ENCODE measurements at regions not wholly inside any gene's neighbourhood (a gene's known extent, or its start where the extent isn't known, plus 50 kb on each side); places are given as distances from the start of the nearest gene placed in this dataset.

DNA sequence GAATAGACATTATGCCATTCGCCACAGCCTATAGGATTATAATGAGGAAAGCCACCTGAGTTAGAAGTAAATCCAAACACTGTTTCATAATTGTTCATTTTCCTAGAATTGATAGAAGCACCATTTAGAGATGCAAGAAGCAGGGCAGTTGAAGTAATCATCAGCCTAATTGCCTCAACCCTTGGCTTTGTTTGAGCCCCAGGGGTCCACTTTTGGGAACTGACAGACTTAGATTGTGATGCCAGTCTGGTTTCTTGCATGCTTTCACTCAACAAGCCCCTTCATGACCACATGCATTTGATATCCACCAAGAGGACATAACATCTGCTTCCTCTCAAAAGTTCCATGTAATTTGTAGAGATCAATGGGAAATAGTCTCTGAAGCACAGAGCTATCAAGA, 97.2 kb upstream of the COL8A1 start:
- no TSS peak for BruUV-seq (replicated peaks)
- DNase-seq (ENCODE audit: low spot score), result no peak
- H3K4me1 ChIP-seq (ENCODE audit: insufficient read depth, low read length, poor library complexity, severe bottlenecking), result peaks cover 6% of the 10 kb centered on the region
- CTCF ChIA-PET, result no interaction called here
- H3K9me3 ChIP-seq (ENCODE audit: low read depth, low read length, poor library complexity, severe bottlenecking), result no peaks in the 10 kb centered on the region
- H3K4me3 ChIP-seq (ENCODE audit: low read depth, low read length, poor library complexity, severe bottlenecking), result no peak overlapping the region
- no peak overlapping the region for H3K27ac ChIP-seq (ENCODE audit: low read depth, low read length, poor library complexity, severe bottlenecking)
- no peaks in the 10 kb centered on the region for H3K27me3 ChIP-seq (replicated peaks; ENCODE audit: insufficient read depth, low read depth, low read length, poor library complexity)
- POLR2A ChIA-PET (ENCODE audit: low non-redundant PET), result no interaction called here
- TF ChIP-seq EZH2 (IDR thresholded peaks at IDR 0.05; ENCODE audit: borderline replicate concordance, low read depth, low read length, poor library complexity, severe bottlenecking), result no peak
- TF ChIP-seq, protein P1, sequence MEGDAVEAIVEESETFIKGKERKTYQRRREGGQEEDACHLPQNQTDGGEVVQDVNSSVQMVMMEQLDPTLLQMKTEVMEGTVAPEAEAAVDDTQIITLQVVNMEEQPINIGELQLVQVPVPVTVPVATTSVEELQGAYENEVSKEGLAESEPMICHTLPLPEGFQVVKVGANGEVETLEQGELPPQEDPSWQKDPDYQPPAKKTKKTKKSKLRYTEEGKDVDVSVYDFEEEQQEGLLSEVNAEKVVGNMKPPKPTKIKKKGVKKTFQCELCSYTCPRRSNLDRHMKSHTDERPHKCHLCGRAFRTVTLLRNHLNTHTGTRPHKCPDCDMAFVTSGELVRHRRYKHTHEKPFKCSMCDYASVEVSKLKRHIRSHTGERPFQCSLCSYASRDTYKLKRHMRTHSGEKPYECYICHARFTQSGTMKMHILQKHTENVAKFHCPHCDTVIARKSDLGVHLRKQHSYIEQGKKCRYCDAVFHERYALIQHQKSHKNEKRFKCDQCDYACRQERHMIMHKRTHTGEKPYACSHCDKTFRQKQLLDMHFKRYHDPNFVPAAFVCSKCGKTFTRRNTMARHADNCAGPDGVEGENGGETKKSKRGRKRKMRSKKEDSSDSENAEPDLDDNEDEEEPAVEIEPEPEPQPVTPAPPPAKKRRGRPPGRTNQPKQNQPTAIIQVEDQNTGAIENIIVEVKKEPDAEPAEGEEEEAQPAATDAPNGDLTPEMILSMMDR (conservative IDR thresholded peaks at IDR 0.05; ENCODE audit: low read depth, low read length), result no peak
- intact Hi-C loops (cut with micrococcal nuclease; ENCODE audit: unreplicated experiment), result no loop called here
- no peaks in the 10 kb centered on the region for H3K36me3 ChIP-seq (ENCODE audit: insufficient read depth, low read length, poor library complexity, severe bottlenecking)

DNA sequence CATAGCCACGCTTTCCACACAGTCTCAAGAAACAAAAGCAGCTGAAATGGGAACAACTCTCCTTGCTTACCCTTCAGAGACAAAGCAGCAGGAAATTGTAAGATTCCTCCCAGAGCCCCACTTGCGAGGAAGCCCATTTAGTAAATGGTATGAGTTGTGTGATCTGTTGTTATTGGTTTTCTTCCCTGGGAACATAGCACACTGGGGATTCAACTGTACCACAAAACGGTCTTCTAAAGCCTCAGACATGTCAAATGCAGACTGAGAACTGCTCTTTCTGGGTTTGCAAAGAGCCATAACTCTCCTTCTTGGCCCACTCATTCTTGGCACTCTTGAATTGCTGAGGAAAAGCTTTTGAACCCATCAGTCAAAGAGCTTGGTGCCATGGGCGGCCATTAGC, 101.0 kb upstream of the COL8A1 start:
- no peaks in the 10 kb centered on the region for H3K36me3 ChIP-seq (ENCODE audit: insufficient read depth, low read length, poor library complexity, severe bottlenecking)
- ChIA-PET POLR2A (ENCODE audit: low non-redundant PET) (no interaction called here), CTCF (no interaction called here)
- no peak for DNase-seq (ENCODE audit: low spot score)
- no peaks in the 10 kb centered on the region for H3K4me1 ChIP-seq (ENCODE audit: insufficient read depth, low read length, poor library complexity, severe bottlenecking)
- H3K9me3 ChIP-seq (ENCODE audit: low read depth, low read length, poor library complexity, severe bottlenecking), result no peaks in the 10 kb centered on the region
- intact Hi-C loops (cut with micrococcal nuclease; ENCODE audit: unreplicated experiment), result no loop called here
- BruUV-seq (replicated peaks), result no TSS peak
- H3K27me3 ChIP-seq (replicated peaks; ENCODE audit: insufficient read depth, low read depth, low read length, poor library complexity), result no peaks in the 10 kb centered on the region
- TF ChIP-seq, protein P1 (conservative IDR thresholded peaks at IDR 0.05; ENCODE audit: low read depth, low read length), result no peak
- no peak for TF ChIP-seq EZH2 (IDR thresholded peaks at IDR 0.05; ENCODE audit: borderline replicate concordance, low read depth, low read length, poor library complexity, severe bottlenecking)
- no peak overlapping the region for H3K27ac ChIP-seq (ENCODE audit: low read depth, low read length, poor library complexity, severe bottlenecking)
- H3K4me3 ChIP-seq (ENCODE audit: low read depth, low read length, poor library complexity, severe bottlenecking), result no peak overlapping the region

DNA sequence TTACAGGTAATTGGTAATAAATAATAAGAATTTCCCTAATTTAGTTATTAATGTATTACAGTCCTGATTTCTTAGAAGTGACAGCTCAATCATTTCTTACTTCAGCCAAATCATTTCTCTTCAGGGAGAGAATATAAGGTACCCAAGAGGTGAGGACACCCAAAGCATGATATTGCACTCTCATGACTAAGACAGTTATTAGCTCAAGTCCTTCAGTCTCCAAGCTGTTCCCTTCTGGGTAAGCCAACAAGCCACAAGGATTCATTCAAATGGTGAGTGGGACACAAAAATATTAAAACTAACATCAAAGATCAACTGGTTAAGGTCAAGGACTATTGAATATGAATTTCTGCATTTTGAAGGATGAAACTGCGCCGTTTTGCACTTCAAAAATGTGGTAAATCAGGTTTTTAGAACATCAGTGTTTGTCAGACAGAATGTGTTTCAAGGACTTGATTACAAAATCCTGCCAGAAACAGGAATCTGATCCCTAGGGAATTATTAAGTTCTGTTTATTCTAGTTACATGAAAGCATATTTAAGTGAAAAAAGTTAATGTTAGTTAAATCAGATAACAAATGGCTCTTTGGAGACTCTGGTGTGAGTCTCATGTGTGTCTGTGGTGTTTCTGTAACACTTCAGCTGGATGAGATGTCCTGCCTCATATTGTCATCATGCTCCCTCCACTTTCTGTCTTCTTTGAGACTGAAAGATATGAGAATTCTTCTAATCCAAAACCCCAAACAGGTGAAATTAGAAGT, 101.7 kb upstream of the COL8A1 start:
- ChIA-PET CTCF (no interaction called here), POLR2A (ENCODE audit: low non-redundant PET) (no interaction called here)
- H3K9me3 ChIP-seq (ENCODE audit: low read depth, low read length, poor library complexity, severe bottlenecking), result no peaks in the 10 kb centered on the region
- H3K36me3 ChIP-seq (ENCODE audit: insufficient read depth, low read length, poor library complexity, severe bottlenecking), result no peaks in the 10 kb centered on the region
- DNase-seq (ENCODE audit: low spot score), result no peak
- H3K27ac ChIP-seq (ENCODE audit: low read depth, low read length, poor library complexity, severe bottlenecking), result no peak overlapping the region
- TF ChIP-seq, protein P1 (conservative IDR thresholded peaks at IDR 0.05; ENCODE audit: low read depth, low read length), result no peak
- no peak for TF ChIP-seq EZH2 (IDR thresholded peaks at IDR 0.05; ENCODE audit: borderline replicate concordance, low read depth, low read length, poor library complexity, severe bottlenecking)
- H3K27me3 ChIP-seq (replicated peaks; ENCODE audit: insufficient read depth, low read depth, low read length, poor library complexity), result no peaks in the 10 kb centered on the region
- no peaks in the 10 kb centered on the region for H3K4me1 ChIP-seq (ENCODE audit: insufficient read depth, low read length, poor library complexity, severe bottlenecking)
- H3K4me3 ChIP-seq (ENCODE audit: low read depth, low read length, poor library complexity, severe bottlenecking), result no peak overlapping the region
- intact Hi-C loops (cut with micrococcal nuclease; ENCODE audit: unreplicated experiment), result no loop called here
- no TSS peak for BruUV-seq (replicated peaks)
